ENCODE measurements at regions not wholly inside any gene's neighbourhood (a gene's known extent, or its start where the extent isn't known, plus 50 kb on each side); places are given as distances from the start of the nearest gene placed in this dataset.

GRCh38 chr9:16133556-16134227, 580.8 kb downstream of the CCDC171 start:
- ATAC-seq = peak; percentile 82

- ATAC-seq = peak; percentile 28
Measured at GRCh38 chr9:16134351-16134750, 581.5 kb downstream of the CCDC171 start.

- no peak for ATAC-seq
Measured at GRCh38 chr9:16135968-16136367, 583.1 kb downstream of the CCDC171 start.

- no peak for ATAC-seq
Measured at GRCh38 chr9:16136451-16136850, 583.6 kb downstream of the CCDC171 start.

GRCh38 chr9:16136961-16137360, 584.1 kb downstream of the CCDC171 start:
- no peak for ATAC-seq

GRCh38 chr9:16138561-16139491, 586.0 kb downstream of the CCDC171 start:
- no peak for ATAC-seq

GRCh38 chr9:16139774-16140173, 586.9 kb downstream of the CCDC171 start:
- ATAC-seq = no peak

- no peak for ATAC-seq
Measured at GRCh38 chr9:16143310-16143709, 590.5 kb downstream of the CCDC171 start.

GRCh38 chr9:16143947-16144890, 591.4 kb downstream of the CCDC171 start:
- peak; percentile 88 for ATAC-seq

- ATAC-seq = no peak
Measured at GRCh38 chr9:16145196-16145950, 592.5 kb downstream of the CCDC171 start.

- ATAC-seq = no peak
Measured at GRCh38 chr9:16147726-16148125, 594.9 kb downstream of the CCDC171 start.

- ATAC-seq = peak; percentile 67
Measured at GRCh38 chr9:16150501-16150900, 597.7 kb downstream of the CCDC171 start.

GRCh38 chr9:16150938-16151650, 598.3 kb downstream of the CCDC171 start:
- no peak for ATAC-seq

- ATAC-seq = no peak
Measured at GRCh38 chr9:16152276-16153101, 599.6 kb downstream of the CCDC171 start.

GRCh38 chr9:16153221-16153620, 600.4 kb downstream of the CCDC171 start:
- no peak for ATAC-seq

GRCh38 chr9:16153741-16154140, 600.9 kb downstream of the CCDC171 start:
- ATAC-seq = no peak

- peak; percentile 68 for ATAC-seq
Measured at GRCh38 chr9:16154521-16155078, 601.8 kb downstream of the CCDC171 start.

GRCh38 chr9:16155878-16156277, 603.0 kb downstream of the CCDC171 start:
- no peak for ATAC-seq

- ATAC-seq = no peak
Measured at GRCh38 chr9:16157216-16157615, 604.4 kb downstream of the CCDC171 start.

- no peak for ATAC-seq
Measured at GRCh38 chr9:16157651-16158050, 604.8 kb downstream of the CCDC171 start.
